Glutamatergic neuron (in vitro differentiated cells): ENCODE measurements at regions not wholly inside any gene's neighbourhood (a gene's known extent, or its start where the extent isn't known, plus 50 kb on each side); places are given as distances from the start of the nearest gene placed in this dataset.

ENCODE experiments used
- DNase-seq: peaks from one replicate; pipeline ENCODE4 v3.0.0; 2022
- H3K27ac Mint-ChIP-seq: one replicate; pipeline ENCODE4 v1.8.0; 2020; ENCODE audit warnings: mild to moderate bottlenecking, mixed read lengths, inconsistent platforms; ENCODE audit not compliant: unreplicated experiment
- H3K27me3 Mint-ChIP-seq: one replicate; pipeline ENCODE4 v1.8.0; 2020; ENCODE audit warnings: mild to moderate bottlenecking, moderate library complexity, mixed read lengths, inconsistent platforms; ENCODE audit not compliant: unreplicated experiment
- H3K36me3 Mint-ChIP-seq: one replicate; pipeline ENCODE4 v1.8.0; 2020; ENCODE audit warnings: mild to moderate bottlenecking, mixed read lengths, inconsistent platforms; ENCODE audit not compliant: unreplicated experiment
- H3K4me1 Mint-ChIP-seq: one replicate; pipeline ENCODE4 v1.8.0; 2020; ENCODE audit warnings: mild to moderate bottlenecking, low read depth, mixed read lengths, inconsistent platforms; ENCODE audit not compliant: unreplicated experiment
- H3K4me3 Mint-ChIP-seq: one replicate; pipeline ENCODE4 v1.8.0; 2020; ENCODE audit warnings: mild to moderate bottlenecking, mixed read lengths, inconsistent platforms; ENCODE audit not compliant: unreplicated experiment
- H3K9me3 Mint-ChIP-seq: one replicate; pipeline ENCODE4 v1.8.0; 2020; ENCODE audit warnings: mild to moderate bottlenecking, moderate library complexity, mixed read lengths, inconsistent platforms; ENCODE audit not compliant: unreplicated experiment
- CTCF ChIP-seq: fragments of 200-600 bp; sonication (generic); IDR thresholded peaks from one replicate; pipeline ENCODE4 v1.5.0; 2021; ENCODE audit not compliant: partially characterized antibody, unreplicated experiment

DNA sequence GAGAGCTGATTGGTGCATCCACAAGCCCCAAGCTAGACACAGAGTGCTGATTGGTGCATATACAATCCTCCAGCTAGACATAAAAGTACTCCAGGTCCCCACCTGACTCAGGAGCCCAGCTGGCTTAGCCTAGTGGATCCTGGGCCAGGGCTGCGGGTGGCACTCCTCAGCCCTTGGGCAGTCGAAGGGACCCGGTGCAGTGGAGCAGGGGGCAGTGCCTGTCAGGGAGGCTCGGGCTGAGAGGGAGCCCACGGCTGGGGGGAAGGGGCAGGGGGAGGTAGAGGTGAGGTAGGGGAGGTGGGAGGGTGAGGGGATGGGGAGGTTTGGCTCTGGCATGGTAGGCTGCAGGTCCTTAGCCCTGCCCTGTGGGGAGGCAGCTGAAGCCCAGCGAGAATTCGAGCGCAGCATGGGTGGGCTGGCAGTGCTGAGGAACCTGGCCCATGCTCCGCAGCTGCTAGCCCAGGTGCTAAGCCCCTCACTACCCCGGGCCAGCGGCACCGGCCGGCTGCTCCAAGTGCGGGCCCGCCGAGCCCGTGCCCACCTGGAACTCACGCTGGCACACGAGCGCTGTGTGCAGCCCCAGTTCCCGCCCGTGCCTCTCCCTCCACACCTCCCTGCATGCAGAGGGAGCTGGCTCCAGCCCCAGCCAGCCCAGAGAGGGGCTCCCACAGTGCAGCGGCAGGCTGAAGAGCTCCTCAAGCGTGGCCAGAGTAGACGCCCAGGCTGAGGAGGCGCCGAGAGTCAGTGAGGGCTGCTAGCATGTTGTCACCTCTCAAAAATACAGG lies 742.8 kb downstream of the FAM181B start:
- no peak overlapping the region for H3K27ac Mint-ChIP-seq
- peaks cover 2% of the 10 kb centered on the region for H3K27me3 Mint-ChIP-seq
- H3K9me3 Mint-ChIP-seq = peaks cover 3% of the 10 kb centered on the region
- TF ChIP-seq CTCF = no peak
- no peak overlapping the region for H3K4me3 Mint-ChIP-seq
- H3K4me1 Mint-ChIP-seq = no peaks in the 10 kb centered on the region
- DNase-seq = no peak
- peaks cover 6% of the 10 kb centered on the region for H3K36me3 Mint-ChIP-seq

GRCh38 chr11:81989093-81989492 lies 744.6 kb downstream of the FAM181B start:
- DNase-seq = no peak
- Mint-ChIP-seq H3K36me3 (peaks cover 20% of the 10 kb centered on the region), H3K4me3 (no peak overlapping the region), H3K9me3 (peaks cover 3% of the 10 kb centered on the region), H3K27ac (no peak overlapping the region), H3K4me1 (no peaks in the 10 kb centered on the region), H3K27me3 (peaks cover 2% of the 10 kb centered on the region)
- TF ChIP-seq CTCF = no peak

- H3K27ac Mint-ChIP-seq = no peak overlapping the region
- H3K27me3 Mint-ChIP-seq = peaks cover under 1% of the 10 kb centered on the region
- no peak for DNase-seq
- peaks cover 20% of the 10 kb centered on the region for H3K36me3 Mint-ChIP-seq
- H3K4me1 Mint-ChIP-seq = no peaks in the 10 kb centered on the region
- H3K9me3 Mint-ChIP-seq = peaks cover 6% of the 10 kb centered on the region
- TF ChIP-seq CTCF = no peak
- no peak overlapping the region for H3K4me3 Mint-ChIP-seq
These were observed 745.7 kb downstream of the FAM181B start for GRCh38 chr11:81987829-81988472.

DNA sequence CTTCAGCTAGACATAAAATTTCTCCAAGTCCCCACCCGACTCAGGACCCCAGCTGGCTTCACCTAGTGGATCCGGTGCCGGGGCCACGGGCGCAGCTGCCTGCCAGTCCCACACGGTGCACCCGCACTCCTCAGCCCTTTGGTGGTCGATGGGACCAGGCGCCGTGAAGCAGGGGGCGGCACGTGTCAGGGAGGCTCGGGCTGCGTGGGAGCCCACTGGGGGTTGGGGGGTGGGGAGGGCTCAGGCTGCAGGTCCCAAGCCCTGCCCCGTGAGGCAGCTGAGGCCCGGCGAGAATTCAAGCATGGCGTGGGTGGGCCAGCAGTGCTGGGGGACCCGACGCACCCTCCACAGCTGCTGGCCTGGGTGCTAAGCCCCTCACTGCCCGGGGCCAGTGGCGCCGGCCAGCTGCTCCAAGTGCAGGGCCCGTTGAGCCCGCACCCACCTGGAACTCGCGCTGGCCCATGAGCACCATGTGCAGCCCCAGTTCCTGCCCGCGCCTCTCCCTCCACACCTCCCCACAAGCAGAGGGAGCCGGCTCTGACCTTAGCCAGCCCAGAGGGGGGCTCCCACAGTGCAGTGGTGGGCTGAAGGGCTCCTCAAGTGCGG lies 747.0 kb downstream of the FAM181B start:
- no peak overlapping the region for H3K4me3 Mint-ChIP-seq
- DNase-seq = no peak
- no peaks in the 10 kb centered on the region for H3K4me1 Mint-ChIP-seq
- peaks cover 20% of the 10 kb centered on the region for H3K36me3 Mint-ChIP-seq
- H3K27ac Mint-ChIP-seq = no peak overlapping the region
- peaks cover 6% of the 10 kb centered on the region for H3K9me3 Mint-ChIP-seq
- no peaks in the 10 kb centered on the region for H3K27me3 Mint-ChIP-seq
- TF ChIP-seq CTCF = no peak

GRCh38 chr11:81979448-81979847 lies 754.2 kb downstream of the FAM181B start:
- no peak for TF ChIP-seq CTCF
- peaks cover 5% of the 10 kb centered on the region for H3K9me3 Mint-ChIP-seq
- H3K27ac Mint-ChIP-seq = no peak overlapping the region
- H3K4me1 Mint-ChIP-seq = no peaks in the 10 kb centered on the region
- no peaks in the 10 kb centered on the region for H3K27me3 Mint-ChIP-seq
- H3K4me3 Mint-ChIP-seq = no peak overlapping the region
- no peak for DNase-seq
- H3K36me3 Mint-ChIP-seq = peaks cover 20% of the 10 kb centered on the region
